ENCODE measurements at regions not wholly inside any gene's neighbourhood (a gene's known extent, or its start where the extent isn't known, plus 50 kb on each side); places are given as distances from the start of the nearest gene placed in this dataset.

DNA sequence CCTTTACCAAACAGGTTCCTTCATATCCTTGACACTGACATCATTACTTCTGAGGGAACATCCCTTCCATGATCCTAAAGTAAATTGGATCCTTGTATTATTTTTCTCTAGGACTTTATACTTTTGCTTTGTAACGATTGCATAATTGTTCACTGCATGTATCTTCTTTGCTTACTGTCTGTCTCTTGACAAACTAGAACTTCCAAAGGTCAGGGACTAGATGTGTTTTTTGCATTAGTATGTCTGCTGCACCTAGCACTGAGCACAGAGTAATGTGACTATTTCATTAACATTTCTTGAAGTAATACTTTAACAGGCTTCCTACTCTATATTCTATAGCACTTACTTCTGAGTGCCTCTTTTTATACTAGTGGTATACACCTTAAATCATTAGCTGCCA, 976.6 kb upstream of the SORCS1 start:
- DNase-seq = no peak
- Mint-ChIP-seq H3K4me3 (no peak overlapping the region), H3K27ac (no peak overlapping the region)

DNA sequence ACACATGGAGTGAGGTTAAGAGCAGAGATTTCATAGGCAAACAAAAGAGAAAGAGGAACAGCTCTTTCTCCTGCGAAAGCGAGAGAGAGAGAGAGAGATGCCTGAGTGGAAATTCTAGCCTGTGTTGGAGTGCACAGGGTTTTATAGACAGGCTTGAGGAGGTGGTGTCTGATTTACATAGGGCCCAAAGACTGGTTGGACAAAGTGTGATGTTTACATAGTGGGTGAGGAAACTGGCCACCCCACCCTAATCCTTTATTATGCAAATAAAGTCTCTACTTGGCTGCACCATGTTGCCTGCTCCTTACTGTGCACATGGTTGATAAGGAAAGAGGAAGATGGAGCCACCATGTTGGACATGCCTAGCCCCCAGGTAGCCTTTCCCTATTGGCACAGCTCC, 967.8 kb upstream of the SORCS1 start:
- peaks cover 0 to 21% (median 11%) of the 10 kb centered on the region in 6 donors for H3K9me3 Mint-ChIP-seq

More for the DNA sequence above, 976.6 kb upstream of the SORCS1 start:
- Mint-ChIP-seq H3K4me1 (no peaks in the 10 kb centered on the region), H3K36me3 (no peaks in the 10 kb centered on the region), H3K9me3 (peaks cover 5 to 37% (median 12%) of the 10 kb centered on the region in 6 donors), H3K27me3 (ENCODE audit: low read depth in 3 of 3) (peaks cover 0 to 1% (median 0%) of the 10 kb centered on the region in 3 donors)

DNA sequence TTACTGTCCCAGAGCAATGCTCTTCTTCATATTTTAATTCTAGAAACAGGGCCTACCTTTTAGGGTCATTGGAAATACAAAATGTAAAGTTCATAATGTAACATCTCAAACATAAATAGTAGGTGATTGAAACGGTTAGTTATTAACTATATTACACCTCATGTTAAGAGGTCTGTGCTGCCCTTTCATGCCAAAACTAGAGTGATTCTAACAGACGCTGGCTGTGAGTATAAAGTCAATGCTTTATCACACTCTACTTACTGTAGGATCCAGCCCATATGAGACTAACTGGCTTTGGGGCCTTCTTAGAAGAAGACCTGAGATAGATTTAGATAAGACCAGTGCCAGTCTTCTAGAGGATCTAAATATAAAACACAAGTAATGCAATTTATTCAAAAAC, 966.1 kb upstream of the SORCS1 start:
- Mint-ChIP-seq H3K4me3 (no peak overlapping the region), H3K36me3 (peaks cover 0 to 3% (median 0%) of the 10 kb centered on the region in 3 donors), H3K27ac (no peak overlapping the region), H3K27me3 (ENCODE audit: low read depth in 3 of 3) (no peaks in the 10 kb centered on the region), H3K4me1 (no peaks in the 10 kb centered on the region), H3K9me3 (peaks cover 0 to 36% (median 8%) of the 10 kb centered on the region in 6 donors)
- DNase-seq = no peak

More for the DNA sequence above, 967.8 kb upstream of the SORCS1 start:
- Mint-ChIP-seq H3K27me3 (ENCODE audit: low read depth in 3 of 3) (no peaks in the 10 kb centered on the region), H3K4me1 (no peaks in the 10 kb centered on the region), H3K36me3 (peaks cover 0 to 3% (median 0%) of the 10 kb centered on the region in 3 donors), H3K27ac (no peak overlapping the region), H3K4me3 (no peak overlapping the region)
- no peak for DNase-seq

DNA sequence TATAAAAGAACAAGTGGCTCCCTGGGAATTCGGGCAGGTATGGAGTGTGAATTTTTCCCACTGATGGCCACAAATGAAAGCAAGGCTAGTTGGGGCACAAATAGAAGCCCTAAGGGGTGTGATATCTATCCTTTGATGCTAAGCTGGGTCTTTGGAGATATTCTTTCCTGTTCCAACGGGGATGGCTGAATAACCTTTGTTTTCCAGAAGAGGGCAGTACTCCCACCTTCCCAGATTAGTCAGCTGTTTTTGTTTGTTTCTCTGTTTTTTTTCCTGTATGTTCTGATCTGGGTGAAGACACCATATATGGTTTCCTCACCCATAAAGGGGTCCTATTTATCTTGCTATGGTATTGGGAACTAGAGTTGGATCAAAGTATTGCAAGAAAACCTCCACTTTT, 947.7 kb upstream of the SORCS1 start:
- Mint-ChIP-seq H3K27ac (no peak overlapping the region), H3K9me3 (peaks cover 8 to 25% (median 11%) of the 10 kb centered on the region in 6 donors), H3K4me1 (no peaks in the 10 kb centered on the region)

DNA sequence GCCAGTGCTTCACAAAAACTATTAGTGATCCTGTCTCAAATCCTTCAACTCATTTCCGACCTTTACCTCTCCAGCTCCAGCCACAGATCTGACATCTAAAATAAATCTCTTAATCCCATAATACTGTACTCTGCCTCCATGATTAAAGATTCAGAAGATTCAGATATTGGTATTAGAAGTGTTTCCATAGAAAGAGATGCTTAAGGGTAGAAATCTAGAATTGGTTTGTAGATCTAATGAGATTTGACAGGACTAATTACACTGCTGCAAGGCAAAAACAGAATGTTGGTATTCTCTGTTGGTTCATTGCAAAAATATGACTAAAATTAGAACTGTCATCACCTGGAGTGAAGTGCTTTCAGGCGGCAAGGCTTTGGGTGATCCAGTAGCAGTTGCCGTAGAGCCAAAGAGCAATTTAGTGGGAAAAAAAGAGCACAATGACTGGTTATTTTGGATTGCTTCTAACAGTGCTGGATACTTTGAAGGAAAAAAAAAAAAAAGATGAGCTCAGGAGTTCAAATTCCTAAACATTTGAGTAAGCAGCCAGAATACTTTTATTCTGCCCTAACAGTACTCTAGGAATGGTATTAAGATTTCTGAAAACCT, 940.1 kb upstream of the SORCS1 start:
- H3K36me3 Mint-ChIP-seq = peaks cover 0 to 3% (median 0%) of the 10 kb centered on the region in 3 donors
- H3K4me3 Mint-ChIP-seq = no peak overlapping the region
- H3K4me1 Mint-ChIP-seq = no peaks in the 10 kb centered on the region
- no peak overlapping the region for H3K27ac Mint-ChIP-seq
- peaks cover 0 to 2% (median 0%) of the 10 kb centered on the region in 3 donors for H3K27me3 Mint-ChIP-seq (ENCODE audit: low read depth in 3 of 3)
- H3K9me3 Mint-ChIP-seq = peaks cover 3 to 17% (median 12%) of the 10 kb centered on the region in 6 donors
- no peak for DNase-seq

More for the DNA sequence above, 947.7 kb upstream of the SORCS1 start:
- Mint-ChIP-seq H3K27me3 (ENCODE audit: low read depth in 3 of 3) (no peaks in the 10 kb centered on the region), H3K36me3 (no peaks in the 10 kb centered on the region), H3K4me3 (no peak overlapping the region)
- DNase-seq = no peak

DNA sequence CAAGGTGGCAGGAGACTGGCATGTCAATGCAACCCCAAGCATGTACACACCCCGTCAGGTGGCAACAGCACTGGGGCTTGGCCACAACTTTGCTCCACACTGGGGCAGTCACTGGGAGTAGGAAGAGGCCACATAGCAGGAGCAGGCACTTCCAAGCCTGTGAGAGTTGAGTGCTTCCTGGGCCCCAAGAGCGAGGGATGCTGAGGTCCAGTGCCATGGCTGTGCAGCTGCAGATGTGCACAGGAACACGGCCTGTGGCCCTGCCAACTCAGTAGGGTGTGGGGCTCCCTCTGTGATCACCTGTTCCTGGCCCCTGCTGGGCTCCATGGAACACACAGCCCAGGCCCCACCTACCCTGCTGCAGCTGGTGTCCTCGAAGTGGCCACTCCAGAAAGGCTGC, 932.8 kb upstream of the SORCS1 start:
- Mint-ChIP-seq H3K4me3 (no peak overlapping the region), H3K36me3 (no peaks in the 10 kb centered on the region), H3K4me1 (no peaks in the 10 kb centered on the region), H3K9me3 (peaks cover 0 to 11% (median 5%) of the 10 kb centered on the region in 6 donors), H3K27ac (no peak overlapping the region), H3K27me3 (ENCODE audit: low read depth in 3 of 3) (no peaks in the 10 kb centered on the region)
- no peak for DNase-seq

- Mint-ChIP-seq H3K27ac (no peak overlapping the region), H3K4me1 (no peaks in the 10 kb centered on the region), H3K9me3 (peaks cover 2 to 12% (median 8%) of the 10 kb centered on the region in 6 donors), H3K4me3 (no peak overlapping the region), H3K36me3 (no peaks in the 10 kb centered on the region), H3K27me3 (ENCODE audit: low read depth in 3 of 3) (no peaks in the 10 kb centered on the region)
- no peak for DNase-seq
These were observed 931.7 kb upstream of the SORCS1 start for GRCh38 chr10:108095932-108096925.

DNA sequence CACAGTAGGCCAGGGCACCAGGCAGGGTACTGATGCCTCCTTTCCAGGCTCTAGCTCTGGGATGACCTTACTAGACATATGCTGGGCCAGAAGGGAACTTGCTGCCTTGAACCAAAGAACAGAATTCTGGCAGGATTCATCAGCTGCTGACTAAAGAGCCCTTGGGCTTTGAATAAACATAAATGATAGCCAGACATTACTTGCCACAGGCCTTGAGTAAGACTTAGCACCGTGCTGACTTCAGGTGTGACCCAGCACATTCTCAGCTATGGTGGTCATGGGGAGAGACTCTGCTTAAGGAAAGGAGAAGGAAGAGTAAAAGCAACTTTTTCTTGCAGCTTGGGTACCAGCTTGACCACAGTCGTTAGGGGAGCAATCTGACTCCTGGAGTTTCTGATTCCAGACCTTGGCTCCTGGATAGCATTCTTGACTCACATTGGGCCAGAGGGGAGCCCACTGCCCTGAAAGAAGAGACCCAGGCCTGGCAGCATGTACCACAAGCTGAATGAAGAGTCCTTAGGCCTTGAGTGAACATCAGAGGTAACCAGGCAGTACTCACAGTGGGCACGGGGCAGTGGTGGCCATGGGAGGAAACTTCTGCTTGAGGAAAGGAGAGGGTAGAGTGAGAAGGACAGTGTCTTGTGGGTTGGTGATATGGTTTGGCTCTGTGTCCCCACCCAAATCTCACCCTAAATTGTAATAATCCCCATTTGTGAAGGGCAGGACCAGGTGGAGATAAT, 926.1 kb upstream of the SORCS1 start:
- peaks cover 0 to 20% (median 5%) of the 10 kb centered on the region in 6 donors for H3K9me3 Mint-ChIP-seq
- H3K27me3 Mint-ChIP-seq (ENCODE audit: low read depth in 3 of 3) = no peaks in the 10 kb centered on the region
- no peak overlapping the region for H3K27ac Mint-ChIP-seq
- DNase-seq = no peak
- no peaks in the 10 kb centered on the region for H3K36me3 Mint-ChIP-seq
- no peak overlapping the region for H3K4me3 Mint-ChIP-seq
- no peaks in the 10 kb centered on the region for H3K4me1 Mint-ChIP-seq

DNA sequence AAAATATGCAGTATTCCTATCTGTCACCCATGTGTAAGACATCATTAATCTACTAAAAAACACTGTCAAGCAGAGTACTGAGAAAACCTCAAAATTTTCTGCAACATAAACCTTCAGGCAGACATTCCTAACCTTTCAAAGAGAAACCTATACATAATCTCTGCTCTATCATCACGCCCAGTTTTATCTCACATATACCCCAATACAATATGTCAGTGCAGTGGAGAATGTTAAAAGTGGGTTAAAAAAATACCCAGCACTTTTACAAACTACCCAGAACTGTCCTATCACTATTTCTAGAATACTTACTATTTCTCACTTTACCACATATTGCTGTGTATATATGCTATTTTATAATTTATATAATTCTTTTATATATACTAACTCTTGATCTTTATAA, 922.0 kb upstream of the SORCS1 start:
- no peaks in the 10 kb centered on the region for H3K4me1 Mint-ChIP-seq
- H3K36me3 Mint-ChIP-seq = no peaks in the 10 kb centered on the region
- no peaks in the 10 kb centered on the region for H3K27me3 Mint-ChIP-seq (ENCODE audit: low read depth in 3 of 3)
- no peak for DNase-seq
- H3K4me3 Mint-ChIP-seq = no peak overlapping the region
- H3K9me3 Mint-ChIP-seq = peaks cover 2 to 22% (median 4%) of the 10 kb centered on the region in 6 donors
- H3K27ac Mint-ChIP-seq = no peak overlapping the region

GRCh38 chr10:108082596-108082995, 918.1 kb upstream of the SORCS1 start:
- Mint-ChIP-seq H3K27ac (no peak overlapping the region), H3K4me1 (no peaks in the 10 kb centered on the region), H3K36me3 (no peaks in the 10 kb centered on the region), H3K9me3 (peaks cover 0 to 27% (median 5%) of the 10 kb centered on the region in 6 donors), H3K4me3 (no peak overlapping the region), H3K27me3 (ENCODE audit: low read depth in 3 of 3) (no peaks in the 10 kb centered on the region)
- DNase-seq = no peak

DNA sequence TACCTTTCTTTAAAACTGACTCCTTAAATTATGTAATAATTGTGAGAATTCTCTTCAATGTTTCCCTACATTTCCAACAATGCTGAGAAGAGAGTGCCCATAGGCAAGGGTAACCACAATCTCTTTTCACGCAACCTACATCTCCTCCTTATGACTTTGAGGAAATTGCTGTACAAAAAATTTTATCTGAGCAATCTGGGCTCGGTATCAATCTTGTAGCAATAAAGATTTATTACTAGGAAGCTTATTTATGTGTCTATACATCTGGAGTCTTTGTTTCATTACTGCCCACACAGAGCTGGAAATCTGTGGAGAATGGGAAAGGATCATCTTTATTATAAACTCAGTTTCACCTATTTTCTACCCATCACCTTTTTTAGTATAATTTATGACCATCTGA, 913.8 kb upstream of the SORCS1 start:
- no peaks in the 10 kb centered on the region for H3K4me1 Mint-ChIP-seq
- H3K9me3 Mint-ChIP-seq = peaks cover 0 to 37% (median 6%) of the 10 kb centered on the region in 6 donors
- H3K4me3 Mint-ChIP-seq = no peak overlapping the region
- no peaks in the 10 kb centered on the region for H3K36me3 Mint-ChIP-seq
- H3K27ac Mint-ChIP-seq = no peak overlapping the region
- H3K27me3 Mint-ChIP-seq (ENCODE audit: low read depth in 3 of 3) = peaks cover 0 to 2% (median 0%) of the 10 kb centered on the region in 3 donors
- no peak for DNase-seq

GRCh38 chr10:108072466-108072865, 908.0 kb upstream of the SORCS1 start:
- Mint-ChIP-seq H3K4me1 (no peaks in the 10 kb centered on the region), H3K27ac (no peak overlapping the region), H3K36me3 (no peaks in the 10 kb centered on the region), H3K9me3 (peaks cover 5 to 19% (median 10%) of the 10 kb centered on the region in 6 donors), H3K4me3 (no peak overlapping the region), H3K27me3 (ENCODE audit: low read depth in 3 of 3) (peaks cover 0 to 2% (median 0%) of the 10 kb centered on the region in 3 donors)
- no peak for DNase-seq

- Mint-ChIP-seq H3K9me3 (peaks cover 5 to 18% (median 12%) of the 10 kb centered on the region in 6 donors), H3K4me1 (no peaks in the 10 kb centered on the region), H3K4me3 (no peak overlapping the region), H3K27me3 (ENCODE audit: low read depth in 3 of 3) (peaks cover 0 to 2% (median 0%) of the 10 kb centered on the region in 3 donors), H3K27ac (no peak overlapping the region), H3K36me3 (no peaks in the 10 kb centered on the region)
- no peak for DNase-seq
These were observed 906.3 kb upstream of the SORCS1 start for GRCh38 chr10:108070789-108071188.
